NCI-H187 (cell line): ENCODE measurements at regions not wholly inside any gene's neighbourhood (a gene's known extent, or its start where the extent isn't known, plus 50 kb on each side); places are given as distances from the start of the nearest gene placed in this dataset.
"Not testable (repeated sequence)": the region's sequence is repeated elsewhere in the genome, so short reads cannot be mapped to it uniquely, and the experiment has no call there.

Experiments used
- DNase-seq, 2 experiments: peaks; one replicate each; lab custom pipeline; 2025; lab: John Stamatoyannopoulos, UW

DNA sequence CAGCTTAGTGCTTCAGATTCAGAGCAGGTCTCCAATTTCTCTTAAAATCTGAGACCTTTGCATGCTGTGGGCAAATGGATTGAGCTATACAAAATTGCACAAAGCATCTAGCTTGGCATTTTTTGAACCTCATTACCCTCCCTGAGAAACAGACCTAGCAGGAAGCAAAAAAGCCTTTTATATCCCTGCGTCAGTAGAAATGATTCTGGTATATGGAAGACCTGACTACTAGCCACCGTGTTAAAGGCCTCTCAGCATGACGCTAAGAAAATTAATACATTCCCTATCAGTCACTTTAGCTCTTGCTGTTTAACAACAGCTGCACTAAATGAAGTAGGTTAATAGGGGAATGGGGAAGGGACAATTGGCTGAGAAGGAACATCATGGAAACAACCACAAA lies 110.7 kb upstream of the SMLR1 start:
- DNase-seq, result no peak

- DNase-seq, result no peak
Measured at GRCh38 chr6:130717657-130718056, 109.5 kb upstream of the SMLR1 start.

- DNase-seq, result no peak
Measured at GRCh38 chr6:130720076-130720715, 107.0 kb upstream of the SMLR1 start.

- DNase-seq, result no peak
Measured at GRCh38 chr6:130724089-130724488, 103.1 kb upstream of the SMLR1 start.

- no peak for DNase-seq
Measured at GRCh38 chr6:130725551-130725950, 101.7 kb upstream of the SMLR1 start.

GRCh38 chr6:130728064-130728463 lies 99.1 kb upstream of the SMLR1 start:
- not testable (repeated sequence) for DNase-seq

DNA sequence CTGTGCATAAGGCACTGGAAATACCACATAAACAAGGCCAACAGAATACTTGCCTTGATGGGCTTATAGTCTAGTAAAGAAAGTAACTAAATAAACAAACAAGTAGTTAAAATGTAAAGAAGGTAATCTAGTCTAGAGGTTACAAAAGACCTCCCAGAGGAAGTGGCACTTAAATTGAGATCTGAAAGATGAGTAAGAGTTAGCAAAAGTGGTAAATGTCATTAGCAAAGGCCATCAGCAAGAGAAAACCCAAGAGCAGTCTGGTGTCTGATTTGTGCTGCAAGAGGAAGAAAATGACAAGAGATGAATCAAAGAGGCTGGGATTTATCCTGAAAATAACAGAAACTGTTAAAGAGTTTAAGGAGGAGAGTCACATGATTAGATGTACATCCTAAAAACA lies 96.6 kb upstream of the SMLR1 start:
- DNase-seq, result no peak

- DNase-seq, result no peak
Measured at GRCh38 chr6:130734161-130734560, 93.0 kb upstream of the SMLR1 start.

- DNase-seq, result no peak
Measured at GRCh38 chr6:130740308-130740707, 86.9 kb upstream of the SMLR1 start.

DNA sequence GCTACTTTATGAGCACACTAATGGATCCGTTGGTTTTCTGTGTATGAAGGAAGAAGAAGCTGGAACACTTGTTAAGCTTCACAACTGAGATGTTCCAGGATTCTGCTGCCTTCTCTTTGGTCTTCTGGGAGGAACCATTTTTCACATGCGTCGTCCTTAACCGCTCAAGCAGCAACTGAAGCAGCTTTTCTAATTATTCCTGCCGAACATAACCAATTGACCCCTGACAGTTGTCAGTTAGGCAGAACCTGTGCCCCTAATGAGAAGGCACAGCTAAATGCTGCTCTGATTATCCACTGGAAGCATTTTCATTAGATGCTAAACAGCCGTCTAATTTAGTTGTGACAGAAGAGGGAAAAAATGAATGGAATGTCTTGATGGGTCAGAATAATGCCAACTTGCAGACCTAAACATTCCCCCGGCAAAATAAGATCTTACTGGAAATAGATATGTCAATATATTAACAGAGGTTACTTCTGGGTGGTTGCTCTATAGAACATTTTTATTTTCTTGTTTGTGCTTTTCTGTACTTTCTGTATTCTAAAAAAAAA lies 85.0 kb upstream of the SMLR1 start:
- no peak for DNase-seq

DNA sequence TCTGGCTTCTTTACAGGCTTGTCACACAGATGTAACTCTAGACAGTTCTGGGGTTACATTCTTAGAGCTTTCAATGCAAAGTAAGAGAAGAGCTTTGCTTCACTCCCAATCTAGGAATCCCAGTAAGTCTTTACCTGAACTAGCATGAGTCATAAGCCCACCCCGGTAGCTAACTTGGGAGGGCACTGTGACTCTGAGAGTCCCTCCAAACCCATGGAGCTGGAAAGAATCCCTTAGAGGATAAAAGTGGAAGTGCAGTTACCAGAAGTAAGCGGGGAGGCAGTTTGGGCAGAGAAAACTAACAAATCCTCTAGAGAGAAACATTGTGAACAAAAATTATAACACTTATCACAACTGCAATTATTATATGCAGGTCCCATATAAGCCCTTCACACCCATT lies 84.0 kb upstream of the SMLR1 start:
- no peak for DNase-seq

GRCh38 chr6:130744576-130745366 lies 82.4 kb upstream of the SMLR1 start:
- DNase-seq, result no peak

DNA sequence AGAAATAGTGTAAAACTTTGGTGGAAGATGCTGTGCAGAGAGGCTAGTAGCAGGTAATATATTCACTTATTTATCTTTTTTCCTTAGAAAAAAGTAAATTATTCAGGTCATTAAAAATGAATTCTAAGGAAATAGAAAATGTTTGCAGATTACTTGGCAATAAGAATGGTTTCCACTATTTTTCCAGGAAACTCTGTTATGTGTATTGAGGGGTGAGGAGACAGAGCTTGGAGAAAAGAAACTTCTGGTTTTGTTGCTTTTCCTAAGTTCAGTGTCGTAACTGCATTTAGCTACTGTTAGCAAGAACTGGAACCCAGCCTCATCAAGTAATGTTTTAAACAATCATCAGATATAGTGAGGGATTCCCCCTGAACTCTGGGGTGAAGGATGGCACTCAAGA lies 79.2 kb upstream of the SMLR1 start:
- no peak for DNase-seq

GRCh38 chr6:130749402-130749801 lies 77.8 kb upstream of the SMLR1 start:
- DNase-seq, result no peak

DNA sequence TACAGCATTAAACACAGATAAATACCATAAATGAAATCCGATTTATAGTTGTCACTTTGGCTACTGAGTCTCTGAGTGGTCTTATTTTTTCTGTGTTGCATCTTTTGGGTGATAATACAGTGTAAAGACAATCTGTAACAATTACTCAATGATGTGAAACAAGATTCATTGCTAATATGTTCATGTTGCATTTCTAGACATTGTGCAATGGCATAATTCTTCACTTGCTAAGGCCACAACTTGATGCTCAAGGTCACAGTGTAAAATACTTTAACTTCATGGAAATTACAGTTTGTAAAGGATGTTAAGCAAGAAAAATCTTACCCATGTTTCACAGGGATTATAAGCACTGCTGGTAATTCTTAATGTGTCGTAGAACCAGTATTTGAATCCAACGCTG lies 74.9 kb upstream of the SMLR1 start:
- no peak for DNase-seq

DNA sequence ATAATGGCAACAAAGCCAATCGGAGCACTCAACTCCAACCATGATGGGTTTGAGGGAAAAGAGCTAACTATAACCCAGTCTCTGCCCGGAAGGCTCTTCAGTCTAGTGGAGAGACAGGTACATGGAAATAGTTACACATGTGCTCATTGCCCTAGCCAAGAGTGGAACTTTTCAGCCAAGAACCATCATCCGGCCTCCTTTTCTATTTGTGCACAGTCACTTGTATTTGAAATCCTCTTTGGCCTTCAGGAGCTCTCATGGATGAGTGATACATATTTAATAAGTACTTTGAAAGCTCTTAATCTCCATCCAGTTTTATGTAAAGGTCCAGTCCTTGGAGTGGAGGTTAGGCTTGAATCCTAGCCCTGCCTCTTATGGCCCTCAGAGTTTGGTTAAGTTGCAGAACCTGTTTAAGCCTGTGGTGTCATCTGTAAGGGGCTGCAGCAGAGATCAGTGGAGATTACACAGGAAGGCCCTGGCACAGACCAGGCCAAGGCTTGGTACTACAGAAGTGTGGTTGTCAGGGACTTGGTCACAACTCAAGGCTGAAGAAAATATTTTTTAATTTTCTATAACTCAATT lies 72.3 kb upstream of the SMLR1 start:
- no peak for DNase-seq

DNA sequence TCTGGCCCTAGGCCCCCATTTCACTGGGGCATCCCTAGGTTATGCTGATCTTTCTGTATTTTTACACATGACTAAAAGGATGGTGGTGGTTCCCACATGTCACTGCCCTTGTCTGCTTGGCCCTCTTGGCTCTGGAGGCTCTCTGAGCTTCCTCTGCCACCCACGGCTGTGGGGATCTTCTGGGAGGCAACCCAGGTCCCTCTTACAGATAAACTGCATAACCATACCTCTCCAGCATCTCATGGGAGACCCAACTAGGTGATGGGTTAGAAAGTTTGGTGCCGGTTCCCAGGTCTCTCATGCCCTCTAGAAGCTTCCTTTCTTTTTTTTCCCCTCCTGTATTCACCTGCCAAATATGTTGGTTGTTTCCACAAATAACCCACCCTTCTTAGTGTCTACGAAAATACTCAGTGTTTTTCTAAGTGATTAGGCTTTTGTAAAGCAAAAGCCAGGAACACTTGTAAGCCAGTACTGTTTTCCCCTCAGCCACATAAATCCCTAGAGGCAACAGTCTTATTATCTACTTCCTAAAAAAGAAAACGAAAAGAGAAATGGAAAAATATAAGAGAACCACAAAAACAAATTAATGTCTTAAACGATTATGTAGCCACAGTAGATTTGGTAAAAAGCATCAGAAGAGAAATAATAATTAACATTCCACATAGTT lies 71.7 kb upstream of the SMLR1 start:
- DNase-seq, result no peak

GRCh38 chr6:130756824-130757223 lies 70.4 kb upstream of the SMLR1 start:
- DNase-seq, result no peak

GRCh38 chr6:130758813-130759212 lies 68.4 kb upstream of the SMLR1 start:
- DNase-seq, result no peak

- DNase-seq, result no peak
Measured at GRCh38 chr6:130760006-130760405, 67.2 kb upstream of the SMLR1 start.

DNA sequence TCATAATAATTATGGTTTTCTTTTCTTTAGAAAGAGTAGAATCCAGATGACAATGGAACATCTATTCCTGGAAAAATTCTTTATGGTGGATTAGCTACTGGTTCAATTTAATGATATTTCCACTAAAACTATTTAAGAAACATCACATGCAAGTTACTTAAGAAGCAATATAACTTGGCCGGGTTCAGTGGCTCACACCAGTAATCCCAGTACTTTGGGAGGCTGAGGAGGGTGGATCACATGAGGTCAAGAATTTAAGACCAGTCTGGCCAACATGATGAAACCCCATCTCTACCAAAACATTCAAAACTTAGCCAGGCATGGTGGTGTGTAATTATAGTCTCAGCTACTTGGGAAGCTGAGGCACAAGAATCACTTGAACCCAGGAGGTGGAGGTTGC lies 65.9 kb upstream of the SMLR1 start:
- DNase-seq, result no peak

GRCh38 chr6:130765181-130765727 lies 62.0 kb upstream of the SMLR1 start:
- DNase-seq, result no peak
